Forelimb muscle (tissue), 1 donor: ENCODE measurements at regions not wholly inside any gene's neighbourhood (a gene's known extent, or its start where the extent isn't known, plus 50 kb on each side); places are given as distances from the start of the nearest gene placed in this dataset.

ENCODE experiments used
- DNase-seq: peaks from one replicate; pipeline ENCODE4 v3.0.0-alpha.2; 2013; ENCODE audit warnings: low read depth

DNA sequence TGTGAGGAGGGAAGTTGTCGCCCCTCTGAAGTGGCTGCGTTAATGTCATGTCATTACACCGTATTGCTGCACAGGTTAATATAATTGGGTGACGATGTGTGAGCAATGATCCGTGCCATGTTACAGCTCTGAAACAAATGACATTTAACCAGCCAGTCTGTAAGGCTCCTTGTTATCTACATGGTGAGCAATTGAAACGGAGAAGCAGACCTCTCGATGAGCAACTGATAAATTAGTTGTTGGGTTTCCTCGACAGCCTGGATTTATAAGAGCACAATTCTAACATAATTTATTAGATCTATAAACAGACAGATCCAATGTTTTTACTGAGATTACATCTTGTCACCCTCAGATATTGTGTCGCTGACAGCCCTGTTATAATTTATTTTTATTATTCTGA, 49.9 kb upstream of the MAFB start:
- DNase-seq = no peak

DNA sequence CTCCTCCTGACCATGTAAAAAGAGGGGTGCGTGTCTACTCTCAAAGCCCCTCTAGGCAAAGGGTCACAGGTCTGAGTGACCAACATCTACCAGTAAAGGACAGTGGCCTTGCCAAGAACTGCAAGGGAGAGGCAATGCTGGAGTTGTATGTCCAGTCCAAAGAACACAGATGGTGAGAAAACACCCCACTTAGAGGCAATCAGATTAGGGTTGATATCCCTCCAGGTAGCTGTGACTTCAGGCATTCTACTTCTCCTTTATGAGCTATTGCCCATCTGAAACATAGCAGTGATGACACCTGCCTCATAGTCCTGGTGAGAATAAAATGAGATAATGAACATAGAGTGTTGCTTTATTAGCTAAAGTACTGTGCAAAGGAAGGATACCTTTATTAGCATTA, 50.8 kb upstream of the MAFB start:
- DNase-seq = no peak

- DNase-seq = no peak
Measured at GRCh38 chr20:40741507-40742106, 52.6 kb upstream of the MAFB start.

- DNase-seq = no peak
Measured at GRCh38 chr20:40743141-40743775, 54.2 kb upstream of the MAFB start.

DNA sequence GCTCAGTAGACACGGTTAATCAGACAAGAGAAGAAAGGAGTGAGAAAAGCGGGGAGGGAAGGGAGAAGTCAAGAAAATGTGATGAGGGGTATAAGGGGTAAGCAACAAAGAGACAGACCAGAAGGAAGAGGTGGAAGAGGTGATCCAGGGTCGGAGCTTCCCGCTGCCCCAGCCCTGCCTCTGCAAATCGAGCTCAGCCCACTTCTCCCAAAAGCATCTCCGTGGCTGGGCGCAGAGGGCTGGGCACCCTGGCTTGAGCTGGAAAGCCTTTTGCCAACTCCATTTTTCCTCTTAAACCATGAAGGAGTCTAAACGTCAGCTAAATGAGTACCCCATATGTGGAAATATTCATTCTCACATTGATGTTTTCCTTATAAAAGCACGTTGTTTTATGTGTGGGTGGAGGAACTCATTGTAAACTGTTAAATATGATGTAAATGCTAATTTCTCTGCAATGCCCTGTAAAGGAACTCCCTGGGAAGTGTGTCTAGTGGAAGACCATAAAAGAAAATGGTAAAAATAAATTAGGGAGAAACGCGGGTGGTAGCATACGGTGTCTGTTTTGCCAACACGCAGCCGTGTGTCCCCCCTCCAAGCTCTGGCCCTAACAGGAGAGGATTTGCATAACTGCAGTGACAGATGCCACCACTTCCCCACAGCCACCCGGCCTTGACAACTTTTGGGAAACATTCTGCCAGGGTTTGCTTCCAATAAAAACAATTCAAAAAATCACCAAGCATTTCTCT, 55.2 kb upstream of the MAFB start:
- no peak for DNase-seq

GRCh38 chr20:40744818-40745175, 55.8 kb upstream of the MAFB start:
- no peak for DNase-seq

DNA sequence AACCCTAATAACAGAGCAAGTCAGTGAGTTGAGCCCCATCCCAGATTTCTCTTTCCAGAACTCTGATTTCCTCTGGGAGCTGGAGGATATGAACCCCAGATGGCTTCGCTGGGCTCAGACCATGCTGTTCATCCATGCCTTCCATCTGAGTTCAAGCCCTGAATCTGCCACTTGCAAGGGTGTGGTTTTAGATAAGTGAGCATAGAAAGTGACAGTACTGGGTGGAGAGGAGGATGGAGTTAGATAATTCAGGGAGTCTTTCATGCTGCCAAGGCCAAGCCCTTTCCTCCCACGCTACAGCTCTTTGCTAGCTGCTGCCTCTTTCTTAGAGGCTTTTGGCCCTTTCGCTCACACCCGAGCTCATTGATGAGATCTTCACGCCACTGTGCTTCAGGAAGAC, 57.2 kb upstream of the MAFB start:
- DNase-seq = no peak

DNA sequence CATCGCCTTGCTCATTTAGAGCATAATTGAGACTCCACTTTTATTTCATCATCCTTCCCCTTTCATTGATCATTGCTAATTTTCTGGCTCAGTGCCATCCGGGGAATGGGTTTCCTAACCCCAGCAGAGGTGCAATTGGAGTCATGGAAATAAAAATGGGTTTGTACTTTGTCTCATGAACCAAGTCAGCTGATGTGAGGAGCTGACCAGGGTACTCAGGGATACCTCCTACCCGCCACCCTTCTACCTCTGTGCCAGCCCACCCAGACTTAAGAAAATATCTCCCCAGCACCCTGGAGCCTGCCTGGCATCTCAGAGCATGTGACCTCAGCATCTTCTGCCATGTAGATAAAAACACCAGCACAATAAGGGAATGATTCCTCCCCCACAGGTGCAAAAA, 59.1 kb upstream of the MAFB start:
- no peak for DNase-seq

DNA sequence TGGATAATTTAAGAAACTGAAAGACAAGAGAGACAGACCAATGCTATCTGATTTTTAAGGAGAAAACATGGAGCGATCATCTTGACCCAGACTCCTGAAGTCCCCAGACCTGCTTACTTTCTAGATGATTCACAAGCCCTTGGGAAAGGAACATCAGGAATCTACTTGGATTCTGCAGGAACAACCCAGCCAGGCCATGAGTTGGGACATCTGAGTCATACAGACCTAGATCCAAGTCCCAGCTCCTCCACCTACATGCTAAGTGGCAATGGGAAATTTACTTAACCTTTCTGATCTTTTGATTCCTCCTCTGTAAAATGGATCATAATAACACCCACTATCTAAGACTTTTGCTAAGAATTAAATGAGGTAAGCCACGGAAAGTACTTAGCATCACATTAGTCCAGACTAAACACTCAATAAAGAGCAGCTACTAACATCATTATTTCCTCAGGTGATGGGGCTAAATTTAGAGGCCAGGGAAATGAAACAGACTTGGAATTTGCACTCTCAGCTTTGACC, 61.0 kb upstream of the MAFB start:
- no peak for DNase-seq

GRCh38 chr20:40750541-40751035, 61.6 kb upstream of the MAFB start:
- DNase-seq = no peak

DNA sequence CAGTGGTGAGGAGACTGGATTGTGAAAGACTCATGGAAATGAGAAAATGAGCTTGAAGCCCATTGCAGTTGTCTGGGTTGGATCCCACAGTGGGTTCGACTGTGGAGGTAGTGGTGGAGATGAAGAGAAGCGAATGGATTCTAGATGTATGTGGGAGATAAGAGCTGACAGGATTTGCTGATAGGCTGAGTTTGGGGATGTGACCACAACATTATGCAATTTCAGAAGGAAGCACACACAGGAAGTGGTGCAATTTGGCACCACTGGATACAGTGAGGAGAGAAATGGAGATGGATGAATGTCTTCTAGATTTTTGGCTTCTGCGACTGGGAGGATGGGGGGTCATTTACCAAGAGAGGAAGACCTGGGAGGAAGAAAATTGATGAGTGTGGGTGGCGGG, 64.4 kb upstream of the MAFB start:
- no peak for DNase-seq

- DNase-seq = no peak
Measured at GRCh38 chr20:40754339-40754943, 65.4 kb upstream of the MAFB start.

GRCh38 chr20:40757087-40757486, 68.1 kb upstream of the MAFB start:
- no peak for DNase-seq

- DNase-seq = no peak
Measured at GRCh38 chr20:40758790-40759189, 69.8 kb upstream of the MAFB start.

GRCh38 chr20:40760399-40760798, 71.4 kb upstream of the MAFB start:
- DNase-seq = no peak

DNA sequence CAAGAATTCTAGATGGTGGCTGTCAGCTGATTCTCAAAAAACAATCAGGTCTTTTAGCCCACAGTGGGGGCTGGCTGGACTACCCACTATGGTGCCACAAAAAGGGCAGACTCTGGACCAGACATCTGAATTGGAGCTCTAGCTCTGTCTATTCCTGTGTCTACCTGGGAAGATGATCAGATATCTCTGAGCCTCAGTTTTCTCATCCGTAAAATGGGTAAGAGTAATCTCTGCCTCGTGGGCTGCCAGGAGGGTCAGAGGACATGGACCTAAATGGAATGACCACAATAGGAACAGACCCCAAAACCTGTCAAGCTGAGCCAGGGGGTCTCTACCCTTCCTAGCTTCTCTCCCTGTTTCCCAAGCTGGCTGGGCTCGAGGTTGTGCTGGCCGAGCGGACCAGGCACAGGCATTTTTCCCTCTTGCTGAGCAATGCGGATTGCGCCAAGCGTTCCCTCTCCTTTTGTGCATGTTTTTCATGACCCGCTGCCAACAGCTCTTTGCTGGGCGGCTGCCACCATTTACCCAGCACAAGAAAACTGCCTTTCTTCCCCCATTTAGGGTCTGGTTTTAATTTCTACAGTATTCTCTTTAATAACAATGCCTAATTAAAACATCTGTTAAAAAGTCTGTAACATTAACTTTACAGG, 74.7 kb upstream of the MAFB start:
- DNase-seq = no peak

DNA sequence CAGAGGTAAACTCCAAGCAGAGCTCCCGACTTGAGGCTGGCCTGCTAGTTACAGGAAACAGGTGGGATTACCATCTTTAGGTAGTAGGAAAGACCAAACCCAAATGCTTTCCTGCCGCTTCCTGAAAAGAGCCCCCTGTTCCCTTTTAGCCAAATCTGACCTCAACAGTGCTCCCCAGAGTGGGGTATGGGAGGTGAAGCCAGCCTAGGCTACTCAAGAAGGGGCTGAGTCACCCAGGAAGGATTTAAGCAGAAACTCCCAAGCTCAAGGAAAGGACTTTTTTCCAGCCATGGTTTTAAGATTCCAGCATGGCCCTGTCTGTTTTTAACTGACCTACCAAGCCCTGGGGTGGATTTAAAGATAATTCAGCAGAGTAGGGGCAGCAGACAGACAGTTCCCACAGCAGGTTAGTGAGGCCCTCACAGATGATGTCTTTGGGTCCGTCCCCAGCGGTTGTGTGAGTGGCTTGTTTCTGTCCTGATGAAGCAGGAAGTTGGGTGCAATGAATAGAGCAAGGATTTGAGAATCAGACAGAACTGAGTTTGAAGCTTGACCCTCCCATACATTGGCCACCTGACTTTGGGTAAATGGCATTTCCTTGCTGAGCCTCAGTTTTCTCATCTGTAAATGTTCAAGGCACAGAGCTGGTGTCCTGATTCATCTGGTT, 76.9 kb upstream of the MAFB start:
- no peak for DNase-seq

GRCh38 chr20:40766790-40767614, 78.0 kb upstream of the MAFB start:
- no peak for DNase-seq

DNA sequence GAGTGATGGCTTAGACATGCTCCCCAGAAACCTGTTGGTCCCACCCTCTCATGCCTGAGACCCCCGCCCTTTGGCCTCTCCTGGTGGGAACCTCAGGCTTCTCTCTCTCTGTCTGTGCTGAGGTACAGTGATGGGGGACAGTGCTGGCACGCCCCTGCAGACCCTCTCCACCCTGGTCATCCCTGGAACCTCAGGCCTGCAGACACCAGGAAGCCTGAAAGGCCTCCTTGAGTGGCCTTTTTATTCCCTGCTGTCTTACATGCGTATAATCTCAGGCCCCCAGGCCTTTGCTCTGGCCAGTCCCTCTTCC, 78.5 kb upstream of the MAFB start:
- DNase-seq = no peak

GRCh38 chr20:40768105-40768504, 79.1 kb upstream of the MAFB start:
- no peak for DNase-seq
